HEK293 (cell line): ENCODE measurements at regions not wholly inside any gene's neighbourhood (a gene's known extent, or its start where the extent isn't known, plus 50 kb on each side); places are given as distances from the start of the nearest gene placed in this dataset.

Experiments used
- CTCF ChIA-PET: fragments of 350-600 bp; formaldehyde crosslinking; extraction: SDS; loops from one replicate; lab custom pipeline; 2021; ENCODE audit warnings: antibody characterized with exemption; lab: Yijun Ruan, JAX
- POLR2A ChIA-PET: fragments of 300-600 bp; formaldehyde crosslinking; extraction: SDS; loops from one replicate; lab custom pipeline; 2020; ENCODE audit warnings: antibody characterized with exemption, inconsistent platforms; lab: Yijun Ruan, JAX
- H3K27ac ChIP-seq: fragments of 200-500 bp; sonication (Bioruptor generic); 2 replicates; pipeline ENCODE4 v1.5.1; 2014; ENCODE audit warnings: low read depth, low read length, control low read depth, inconsistent platforms; ENCODE audit errors: extremely low read depth
- H3K36me3 ChIP-seq, 2 experiments: fragments of 200-500 bp in 1 of 2; sonication (Bioruptor generic) in 1 of 2; 1 replicate in 1 of 2; 2 replicates in 1 of 2; pipeline ENCODE4 v1.5.1; 2014 to 2017; ENCODE audit warnings: inconsistent platforms in 2 of 2, low read length in 2 of 2; ENCODE audit not compliant: control insufficient read depth in 2 of 2, insufficient read depth in 1 of 2
- H3K4me1 ChIP-seq: fragments of 200-500 bp; sonication (Bioruptor generic); 2 replicates; pipeline ENCODE4 v1.5.1; 2014; ENCODE audit warnings: mild to moderate bottlenecking, low read length, inconsistent platforms; ENCODE audit not compliant: control insufficient read depth, insufficient read depth
- H3K4me3 ChIP-seq: 2 replicates; pipeline ENCODE4 v1.5.1; 2011; ENCODE audit warnings: low read depth, mild to moderate bottlenecking, control low read depth, low read length, moderate library complexity
- H3K9me3 ChIP-seq: fragments of 200-500 bp; sonication (Bioruptor generic); 2 replicates; pipeline ENCODE4 v1.5.1; 2014; ENCODE audit warnings: low read depth, low read length, inconsistent platforms; ENCODE audit not compliant: control insufficient read depth, insufficient read depth
- BCL6B ChIP-seq: fragments of 450-650 bp; formaldehyde crosslinking; IDR thresholded peaks from 2 replicates; pipeline ENCODE4 v1.5.1; 2017; ENCODE audit warnings: missing biosample characterization, missing genetic modification characterization
- HIC1 ChIP-seq: fragments of 450-650 bp; formaldehyde crosslinking; IDR thresholded peaks from 2 replicates; pipeline ENCODE4 v1.5.1; 2016; ENCODE audit warnings: missing biosample characterization, missing genetic modification characterization
- SP2 ChIP-seq: fragments of 450-650 bp; formaldehyde crosslinking; IDR thresholded peaks from 2 replicates; pipeline ENCODE4 v1.5.1; 2016; ENCODE audit warnings: missing biosample characterization, missing genetic modification characterization
- TCF7L2 ChIP-seq: IDR thresholded peaks from 2 replicates; pipeline ENCODE4 v1.6.1; 2011; ENCODE audit warnings: low read depth, mild to moderate bottlenecking, inconsistent platforms, low read length, moderate library complexity, borderline replicate concordance
- ZBTB1 ChIP-seq: fragments of 450-650 bp; formaldehyde crosslinking; IDR thresholded peaks from 2 replicates; pipeline ENCODE4 v1.5.1; 2016; ENCODE audit warnings: missing biosample characterization, missing genetic modification characterization
- ZNF16 ChIP-seq: fragments of 450-650 bp; formaldehyde crosslinking; IDR thresholded peaks from 2 replicates; pipeline ENCODE4 v1.5.1; 2016; ENCODE audit warnings: low read depth, missing biosample characterization, missing genetic modification characterization
- ZNF175 ChIP-seq: fragments of 450-650 bp; formaldehyde crosslinking; IDR thresholded peaks from 2 replicates; pipeline ENCODE4 v1.5.1; 2016; ENCODE audit warnings: missing biosample characterization, missing genetic modification characterization
- ZNF184 ChIP-seq: fragments of 450-650 bp; IDR thresholded peaks from 2 replicates; pipeline ENCODE4 v1.5.1; 2018; ENCODE audit warnings: missing biosample characterization, mild to moderate bottlenecking, missing genetic modification characterization
- ZNF280C ChIP-seq: fragments of 450-650 bp; formaldehyde crosslinking; IDR thresholded peaks from 2 replicates; pipeline ENCODE4 v1.5.1; 2016; ENCODE audit warnings: missing biosample characterization, missing genetic modification characterization
- ZNF311 ChIP-seq: fragments of 450-650 bp; formaldehyde crosslinking; IDR thresholded peaks from 2 replicates; pipeline ENCODE4 v1.5.1; 2017; ENCODE audit warnings: missing biosample characterization, missing genetic modification characterization, borderline replicate concordance
- ZNF391 ChIP-seq: fragments of 450-650 bp; formaldehyde crosslinking; IDR thresholded peaks from 2 replicates; pipeline ENCODE4 v1.5.1; 2016; ENCODE audit warnings: low read depth, missing biosample characterization, missing genetic modification characterization, borderline replicate concordance
- ZNF423 ChIP-seq: fragments of 450-650 bp; formaldehyde crosslinking; IDR thresholded peaks from 2 replicates; pipeline ENCODE4 v1.5.1; 2016; ENCODE audit warnings: missing biosample characterization, missing genetic modification characterization
- ZNF433 ChIP-seq: fragments of 450-650 bp; formaldehyde crosslinking; IDR thresholded peaks from 2 replicates; pipeline ENCODE4 v1.5.1; 2016; ENCODE audit warnings: missing biosample characterization, missing genetic modification characterization, low read depth
- ZNF510 ChIP-seq: fragments of 450-650 bp; formaldehyde crosslinking; IDR thresholded peaks from 2 replicates; pipeline ENCODE4 v1.5.1; 2018; ENCODE audit warnings: mild to moderate bottlenecking, missing genetic modification characterization, missing biosample characterization; ENCODE audit not compliant: insufficient replicate concordance
- ZNF518A ChIP-seq: fragments of 450-650 bp; formaldehyde crosslinking; conservative IDR thresholded peaks from 2 replicates; pipeline ENCODE4 v1.5.1; 2016; ENCODE audit warnings: low read depth, missing biosample characterization, missing genetic modification characterization
- ZNF521 ChIP-seq: fragments of 450-650 bp; formaldehyde crosslinking; IDR thresholded peaks from 2 replicates; pipeline ENCODE4 v1.5.1; 2017; ENCODE audit warnings: missing biosample characterization, mild to moderate bottlenecking, missing genetic modification characterization
- ZNF548 ChIP-seq: fragments of 450-650 bp; formaldehyde crosslinking; IDR thresholded peaks from 2 replicates; pipeline ENCODE4 v1.5.1; 2016; ENCODE audit warnings: missing biosample characterization, missing genetic modification characterization
- ZNF549 ChIP-seq: fragments of 450-650 bp; IDR thresholded peaks from 2 replicates; pipeline ENCODE4 v1.5.1; 2018; ENCODE audit warnings: missing biosample characterization, missing genetic modification characterization, mild to moderate bottlenecking, inconsistent platforms, moderate library complexity
- ZNF560 ChIP-seq: fragments of 450-650 bp; formaldehyde crosslinking; IDR thresholded peaks from 2 replicates; pipeline ENCODE4 v1.5.1; 2017; ENCODE audit warnings: missing biosample characterization, missing genetic modification characterization, borderline replicate concordance
- ZNF623 ChIP-seq: fragments of 450-650 bp; formaldehyde crosslinking; IDR thresholded peaks from 2 replicates; pipeline ENCODE4 v1.5.1; 2016; ENCODE audit warnings: missing biosample characterization, missing genetic modification characterization
- ZNF677 ChIP-seq: fragments of 450-650 bp; IDR thresholded peaks from 2 replicates; pipeline ENCODE4 v1.5.0; 2018; ENCODE audit warnings: missing biosample characterization, mild to moderate bottlenecking, missing genetic modification characterization, moderate library complexity
- ZSCAN30 ChIP-seq: fragments of 450-650 bp; IDR thresholded peaks from 2 replicates; pipeline ENCODE4 v1.5.1; 2018; ENCODE audit warnings: missing biosample characterization, mild to moderate bottlenecking, missing genetic modification characterization, moderate library complexity
- TF ChIP-seq, protein P1 (sequence below): fragments of 450-650 bp; formaldehyde crosslinking; IDR thresholded peaks from 2 replicates; pipeline ENCODE4; 2016; ENCODE audit warnings: missing biosample characterization, missing genetic modification characterization

- TF ChIP-seq HIC1 (tag by site-specific recombination), result no peak
- no peak for TF ChIP-seq SP2 (tag by site-specific recombination)
- no peak for TF ChIP-seq ZNF16 (tag by site-specific recombination)
- TF ChIP-seq ZNF677, result no peak
- no peak for TF ChIP-seq ZNF623
- TF ChIP-seq ZNF175 (tag by site-specific recombination), result no peak
Measured at GRCh38 chrX:81542255-81542654, 340.4 kb downstream of the SH3BGRL start (continued).

GRCh38 chrX:81556880-81557279 lies 355.0 kb downstream of the SH3BGRL start:
- no peak overlapping the region for H3K4me3 ChIP-seq
- no peaks in the 10 kb centered on the region for H3K4me1 ChIP-seq
- POLR2A ChIA-PET, result no interaction called here
- TF ChIP-seq ZNF549, result no peak
- no peak for TF ChIP-seq ZNF510 (tag by site-specific recombination)
- TF ChIP-seq ZNF423, result no peak
- TF ChIP-seq ZNF433 (tag by site-specific recombination), result no peak
- no peak for TF ChIP-seq TCF7L2
- TF ChIP-seq, protein P1, sequence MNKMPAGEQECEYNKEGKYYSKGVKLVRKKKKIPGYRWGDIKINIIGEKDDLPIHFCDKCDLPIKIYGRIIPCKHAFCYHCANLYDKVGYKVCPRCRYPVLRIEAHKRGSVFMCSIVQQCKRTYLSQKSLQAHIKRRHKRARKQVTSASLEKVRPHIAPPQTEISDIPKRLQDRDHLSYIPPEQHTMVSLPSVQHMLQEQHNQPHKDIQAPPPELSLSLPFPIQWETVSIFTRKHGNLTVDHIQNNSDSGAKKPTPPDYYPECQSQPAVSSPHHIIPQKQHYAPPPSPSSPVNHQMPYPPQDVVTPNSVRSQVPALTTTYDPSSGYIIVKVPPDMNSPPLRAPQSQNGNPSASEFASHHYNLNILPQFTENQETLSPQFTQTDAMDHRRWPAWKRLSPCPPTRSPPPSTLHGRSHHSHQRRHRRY (tag by site-specific recombination), result no peak
- no peak for TF ChIP-seq ZSCAN30 (tag by site-specific recombination)
- TF ChIP-seq ZNF560, result no peak
- no peak for TF ChIP-seq ZNF548 (tag by site-specific recombination)
- no peak for TF ChIP-seq BCL6B (tag by site-specific recombination)
- no peak for TF ChIP-seq ZNF521 (tag by site-specific recombination)
- TF ChIP-seq ZNF518A, result no peak
- no peak for TF ChIP-seq ZNF280C (tag by site-specific recombination)
- no peak for TF ChIP-seq ZNF311
- no peak for TF ChIP-seq ZBTB1 (tag by site-specific recombination)
- TF ChIP-seq ZNF391 (tag by site-specific recombination), result no peak
- no peak for TF ChIP-seq ZNF184 (tag by site-specific recombination)
- TF ChIP-seq, all 188 proteins: peak for 0
- Histone ChIP-seq H3K9me3 (no peaks in the 10 kb centered on the region), H3K36me3 (no peaks in the 10 kb centered on the region), H3K27ac (no peak overlapping the region)
- CTCF ChIA-PET, result no interaction called here
